Fibroblast of skin of back (primary cell): ENCODE measurements at regions not wholly inside any gene's neighbourhood (a gene's known extent, or its start where the extent isn't known, plus 50 kb on each side); places are given as distances from the start of the nearest gene placed in this dataset.

Source experiments
- DNase-seq: peaks from one replicate; pipeline ENCODE4 v3.0.0-alpha.2; 2013

DNA sequence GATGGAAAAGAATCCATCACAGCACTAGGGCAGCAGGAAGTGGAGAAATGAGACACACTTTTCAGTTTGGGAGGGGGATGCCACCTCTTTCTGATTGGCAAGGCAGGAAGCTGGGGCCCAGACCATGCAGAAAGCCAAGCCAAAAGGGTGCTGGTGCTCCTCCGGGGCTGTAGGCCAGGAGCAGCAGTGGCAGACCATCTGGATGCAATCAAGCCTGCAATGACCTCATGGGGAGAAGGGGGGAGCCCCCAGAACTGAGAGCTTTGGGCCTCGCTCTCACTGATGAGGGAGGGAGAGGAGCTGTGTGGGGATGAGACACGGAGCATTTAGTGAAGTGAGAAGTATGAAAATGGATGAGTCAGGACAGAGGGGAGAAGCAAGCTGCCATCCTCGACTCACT lies 141.3 kb upstream of the NALF2 start:
- DNase-seq = peak; percentile 77

DNA sequence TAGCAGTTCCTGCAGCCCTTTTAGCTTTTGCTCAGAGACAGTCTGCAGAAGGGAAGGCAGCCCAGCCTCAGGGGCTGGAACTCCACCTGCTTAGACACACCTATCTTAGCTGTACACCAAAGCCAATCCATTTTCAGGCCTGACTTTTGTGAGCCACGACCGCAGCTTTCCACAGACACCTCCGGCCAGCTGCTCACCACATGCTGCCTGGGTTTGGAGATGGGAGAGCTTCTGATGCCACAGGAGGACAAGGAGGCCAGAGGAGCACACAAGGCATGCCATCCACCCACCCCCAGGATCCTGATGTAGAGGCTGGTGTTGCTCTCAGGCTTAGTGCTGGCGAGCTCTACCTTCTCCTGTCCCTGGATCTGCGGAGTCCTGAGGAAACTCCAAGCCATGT lies 141.8 kb upstream of the NALF2 start:
- DNase-seq = no peak

GRCh38 chrX:69361311-69361845 lies 142.7 kb upstream of the NALF2 start:
- DNase-seq = peak; percentile 82

DNA sequence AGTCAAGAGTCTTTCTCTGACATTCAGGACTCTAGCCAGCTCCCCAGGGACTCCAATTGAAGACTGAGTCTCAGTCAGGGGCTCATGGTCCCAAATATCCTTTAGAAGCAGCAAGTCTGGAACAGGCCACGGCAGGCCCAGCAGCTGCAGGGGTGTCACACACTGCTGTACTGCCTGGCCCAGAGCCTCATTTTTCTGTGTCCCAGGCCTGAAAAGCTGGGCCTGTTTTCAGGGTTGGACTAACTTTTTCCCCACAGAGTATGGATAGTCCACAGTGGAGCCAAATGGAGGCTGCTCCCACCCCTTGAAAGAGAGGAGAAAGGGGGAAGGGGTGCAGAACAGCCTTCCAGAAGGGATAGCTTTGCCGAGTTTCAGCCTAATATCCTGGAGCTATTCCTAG lies 146.8 kb upstream of the NALF2 start:
- no peak for DNase-seq

DNA sequence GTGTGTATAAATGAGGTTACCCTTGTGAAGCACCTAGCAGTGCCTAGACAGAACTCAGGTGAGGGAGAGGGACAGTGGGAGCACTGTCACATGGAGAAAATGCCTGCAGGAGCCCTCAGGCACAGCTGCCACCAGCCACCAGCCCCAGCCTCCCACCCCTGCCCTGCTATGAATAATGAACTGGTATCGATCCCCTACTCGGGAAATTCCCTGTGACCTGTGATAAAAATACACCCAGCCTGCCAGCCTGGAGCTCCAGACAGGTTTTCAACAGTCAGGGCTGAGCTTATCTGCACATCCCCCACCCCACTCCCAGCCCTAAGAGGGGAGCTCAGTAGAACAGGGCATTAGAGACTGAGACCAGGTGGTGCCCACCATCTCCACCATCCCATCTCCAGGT lies 159.6 kb upstream of the PJA1 start:
- no peak for DNase-seq

- no peak for DNase-seq
These were observed 158.8 kb upstream of the PJA1 start for GRCh38 chrX:69323786-69324720.

GRCh38 chrX:69321789-69322188 lies 156.5 kb upstream of the PJA1 start:
- no peak for DNase-seq

DNA sequence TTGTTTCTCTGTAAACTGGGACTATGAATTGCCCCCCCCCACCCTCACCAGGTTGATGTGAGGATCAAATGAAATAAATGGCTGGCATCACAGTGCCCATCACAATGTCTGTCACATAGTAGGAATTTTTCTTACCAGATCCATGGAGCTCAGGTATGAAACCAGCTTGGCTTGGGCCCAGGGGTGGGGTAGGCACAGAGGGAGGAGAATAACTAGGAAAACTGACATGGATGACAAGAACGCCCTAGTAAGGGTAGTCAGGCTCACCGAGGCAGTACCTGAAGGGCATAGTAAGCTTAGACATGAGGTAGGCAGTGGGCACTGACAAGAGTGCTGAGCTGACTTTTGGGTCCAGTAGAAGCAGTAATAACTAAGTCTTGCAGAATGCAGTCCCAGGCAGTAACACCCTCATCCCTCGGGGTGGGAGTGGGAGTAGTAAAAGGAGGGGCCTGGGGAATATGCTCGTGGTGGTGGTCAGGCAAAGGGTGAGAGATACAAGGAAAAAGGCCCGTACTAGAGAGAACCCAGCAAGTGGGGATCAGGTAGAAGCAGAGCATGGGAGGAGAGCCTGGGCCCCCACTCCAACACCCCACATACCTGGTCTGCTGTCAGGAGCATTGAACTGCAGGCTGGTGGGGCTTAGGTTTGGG lies 155.9 kb upstream of the PJA1 start:
- DNase-seq = no peak

GRCh38 chrX:69320116-69320515 lies 154.9 kb upstream of the PJA1 start:
- no peak for DNase-seq

GRCh38 chrX:69319376-69319775 lies 154.1 kb upstream of the PJA1 start:
- DNase-seq = no peak

- no peak for DNase-seq
These were observed 153.5 kb upstream of the PJA1 start for GRCh38 chrX:69318651-69319340.

GRCh38 chrX:69317721-69318120 lies 152.5 kb upstream of the PJA1 start:
- DNase-seq = no peak

DNA sequence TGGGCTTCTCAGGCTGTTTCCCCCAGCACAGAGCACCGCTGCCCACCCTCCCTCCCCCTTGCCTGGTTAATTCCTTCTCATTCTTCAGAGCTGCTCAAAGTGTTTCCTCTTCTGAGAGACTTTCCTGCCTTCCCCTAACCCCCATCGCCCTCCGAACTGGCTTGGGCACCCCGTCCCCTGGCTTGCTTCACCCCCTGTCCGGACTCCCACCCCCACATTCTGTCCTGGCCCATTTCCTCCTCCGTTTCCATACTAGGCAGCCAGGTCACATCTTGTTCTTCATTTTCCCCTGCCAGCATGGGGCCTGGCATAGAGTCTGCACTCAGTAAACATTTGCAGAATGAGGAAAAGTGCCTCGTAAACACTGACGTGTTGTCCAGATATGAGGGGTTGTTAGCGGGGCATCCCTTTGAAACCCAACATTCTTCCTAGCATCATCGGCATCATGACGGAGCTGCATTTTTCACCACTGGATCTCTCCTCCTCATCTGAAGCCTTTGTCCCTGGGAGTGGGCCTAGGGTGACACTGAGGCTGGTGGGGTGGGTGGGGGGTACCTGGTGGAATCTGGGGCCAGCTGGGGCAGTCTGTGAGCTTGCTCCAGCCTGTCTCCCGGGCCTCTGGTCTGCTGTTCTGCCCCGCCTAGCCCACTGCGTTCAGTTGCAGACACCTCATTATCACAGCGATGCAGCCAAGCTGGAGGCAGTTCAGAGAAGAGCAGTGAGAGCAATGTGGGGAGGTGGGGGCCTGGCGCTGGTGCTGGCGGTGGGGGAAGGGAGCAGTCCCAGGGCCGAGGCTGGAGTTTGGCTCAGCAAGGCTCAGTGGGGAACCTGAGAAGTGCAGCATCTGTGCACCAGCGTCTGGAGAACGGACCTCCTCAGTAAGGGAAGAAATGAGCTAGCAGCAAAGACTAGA lies 149.4 kb upstream of the PJA1 start:
- DNase-seq = no peak

- no peak for DNase-seq
These were observed 148.5 kb upstream of the PJA1 start for GRCh38 chrX:69313617-69314290.

DNA sequence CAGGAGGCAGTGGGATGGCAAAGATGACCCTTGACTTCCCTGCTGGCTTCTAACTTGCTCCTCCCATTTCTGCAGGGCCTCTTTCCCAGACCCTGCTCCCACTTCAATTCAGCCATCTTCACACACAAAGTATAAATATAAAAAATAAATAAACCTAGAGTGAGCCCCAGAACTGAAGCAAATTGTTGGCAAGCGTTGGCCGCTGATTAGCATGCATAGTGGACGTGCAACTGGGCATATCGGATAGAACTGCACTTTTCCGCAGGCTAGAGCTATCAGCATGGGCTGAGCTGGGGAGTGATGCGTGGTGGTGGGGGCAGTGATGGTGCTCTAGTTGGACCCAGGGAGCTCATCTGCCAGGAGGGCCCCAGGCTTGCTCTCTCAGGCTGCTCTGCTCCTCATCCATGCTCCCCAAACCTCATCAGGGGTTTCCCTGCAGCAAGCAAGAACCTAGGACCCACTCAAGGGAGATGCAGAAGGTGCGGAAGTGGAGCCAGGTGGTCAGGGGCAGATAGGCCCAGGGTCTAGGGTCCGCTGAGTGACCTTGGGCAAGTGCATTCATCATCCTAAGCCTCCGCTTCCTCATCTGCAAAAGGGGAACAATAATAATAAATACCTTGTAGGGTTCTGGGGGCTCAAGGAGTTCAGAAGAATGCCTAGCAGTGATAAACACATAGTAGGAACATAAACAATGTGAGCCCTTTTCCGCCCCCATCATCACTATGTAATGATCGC lies 146.8 kb upstream of the PJA1 start:
- DNase-seq = no peak

- no peak for DNase-seq
These were observed 144.0 kb upstream of the PJA1 start for GRCh38 chrX:69309074-69309792.

- DNase-seq = no peak
These were observed 142.5 kb upstream of the PJA1 start for GRCh38 chrX:69307756-69308155.

GRCh38 chrX:69307029-69307428 lies 141.8 kb upstream of the PJA1 start:
- DNase-seq = no peak

- no peak for DNase-seq
These were observed 140.8 kb upstream of the PJA1 start for GRCh38 chrX:69306063-69306404.
